Inferior parietal cortex (tissue), 1 donor: ENCODE measurements at regions not wholly inside any gene's neighbourhood (a gene's known extent, or its start where the extent isn't known, plus 50 kb on each side); places are given as distances from the start of the nearest gene placed in this dataset.

Experiments used
- DNase-seq: peaks from one replicate; pipeline ENCODE4 v3.0.0-alpha.2; 2016; ENCODE audit errors: extremely low spot score

- no peak for DNase-seq
Measured at GRCh38 chr12:75974323-75975187, 57.0 kb downstream of the PHLDA1 start.

- no peak for DNase-seq
Measured at GRCh38 chr12:75971253-75971652, 60.3 kb downstream of the PHLDA1 start.

GRCh38 chr12:75970310-75970709, 61.3 kb downstream of the PHLDA1 start:
- no peak for DNase-seq

GRCh38 chr12:75969768-75970167, 61.8 kb downstream of the PHLDA1 start:
- no peak for DNase-seq

- no peak for DNase-seq
Measured at GRCh38 chr12:75965661-75966060, 65.9 kb downstream of the PHLDA1 start.

- no peak for DNase-seq
Measured at GRCh38 chr12:75964150-75964549, 67.4 kb downstream of the PHLDA1 start.

GRCh38 chr12:75961878-75962277, 69.7 kb downstream of the PHLDA1 start:
- no peak for DNase-seq

GRCh38 chr12:75960954-75961661, 70.5 kb downstream of the PHLDA1 start:
- no peak for DNase-seq

- DNase-seq, result no peak
Measured at GRCh38 chr12:75960086-75960910, 71.3 kb downstream of the PHLDA1 start.

GRCh38 chr12:75959506-75959905, 72.1 kb downstream of the PHLDA1 start:
- DNase-seq, result no peak

GRCh38 chr12:75959060-75959459, 72.5 kb downstream of the PHLDA1 start:
- no peak for DNase-seq

GRCh38 chr12:75955251-75955650, 76.3 kb downstream of the PHLDA1 start:
- DNase-seq, result no peak

GRCh38 chr12:75954749-75955148, 76.8 kb downstream of the PHLDA1 start:
- no peak for DNase-seq

GRCh38 chr12:75954041-75954440, 77.5 kb downstream of the PHLDA1 start:
- DNase-seq, result no peak

- DNase-seq, result no peak
Measured at GRCh38 chr12:75953312-75953906, 78.2 kb downstream of the PHLDA1 start.

GRCh38 chr12:75951399-75952278, 79.9 kb downstream of the PHLDA1 start:
- no peak for DNase-seq

GRCh38 chr12:75947156-75947723, 84.3 kb downstream of the PHLDA1 start:
- DNase-seq, result no peak

- no peak for DNase-seq
Measured at GRCh38 chr12:75945581-75945980, 86.0 kb downstream of the PHLDA1 start.

- no peak for DNase-seq
Measured at GRCh38 chr12:75944905-75945432, 86.6 kb downstream of the PHLDA1 start.
